ENCODE measurements at regions not wholly inside any gene's neighbourhood (a gene's known extent, or its start where the extent isn't known, plus 50 kb on each side); places are given as distances from the start of the nearest gene placed in this dataset.

- DNase-seq, result no peak
- H3K27ac ChIP-seq (ENCODE audit: low read depth in 2 of 2, low read length in 1 of 2), result no peak overlapping the region
- no peaks in the 10 kb centered on the region for H3K79me2 ChIP-seq (ENCODE audit: insufficient read depth)
- peaks cover 6% of the 10 kb centered on the region; the same call in 1 of the 2 replicates for H3K27me3 ChIP-seq (ENCODE audit: insufficient read depth)
- TF ChIP-seq GATA2 (CRISPR knock-in tag; IDR thresholded peaks at IDR 0.05) (no peak), TAF1 (IDR thresholded peaks at IDR 0.05; ENCODE audit: borderline replicate concordance, low read depth, low read length) (no peak), EP300 (IDR thresholded peaks at IDR 0.05; ENCODE audit: borderline replicate concordance in 1 of 2, low read depth in 1 of 2, low read length in 1 of 2) (no peak), ZBTB33 (IDR thresholded peaks at IDR 0.05; ENCODE audit: borderline replicate concordance, low read depth) (no peak), USF2 (IDR thresholded peaks at IDR 0.05; ENCODE audit: borderline replicate concordance, low read depth, low read length) (no peak), CHD2 (IDR thresholded peaks at IDR 0.05; ENCODE audit: low read length, partially characterized antibody) (no peak), GABPA (IDR thresholded peaks at IDR 0.05; ENCODE audit: low read depth) (no peak), NRF1 (IDR thresholded peaks at IDR 0.05; ENCODE audit: low read depth, low read length) (no peak), MXI1 (IDR thresholded peaks at IDR 0.05; ENCODE audit: low read depth, low read length) (no peak), REST (IDR thresholded peaks at IDR 0.05; ENCODE audit: low read depth, low read length) (no peak), TCF12 (IDR thresholded peaks at IDR 0.05) (no peak), FOXM1 (IDR thresholded peaks at IDR 0.05; ENCODE audit: low read depth) (no peak), FOSL2 (IDR thresholded peaks at IDR 0.05; ENCODE audit: borderline replicate concordance, low read depth) (no peak), SMC3 (IDR thresholded peaks at IDR 0.05; ENCODE audit: low read depth, low read length) (no peak), JUND (IDR thresholded peaks at IDR 0.05) (no peak), RCOR1 (IDR thresholded peaks at IDR 0.05; ENCODE audit: low read length) (no peak), EZH2phosphoT487 (IDR thresholded peaks at IDR 0.05; ENCODE audit: borderline replicate concordance, low read depth) (no peak), CTCF (IDR thresholded peaks at IDR 0.05) (no peak), MAX (IDR thresholded peaks at IDR 0.05; ENCODE audit: low read depth) (no peak), PBX3 (IDR thresholded peaks at IDR 0.05) (no peak)
- CTCF ChIA-PET, result interaction anchor here (0.6 to 16.3 kb wide), 30 partner anchors 9 to 680 kb away, joined by 3 to 390 read pairs (median 4); partner anchors contain the start of genes NECTIN1, THY1 and USP2
- no peaks in the 10 kb centered on the region for H3F3A ChIP-seq (replicated peaks; ENCODE audit: insufficient read depth)
- H3K9ac ChIP-seq, result no peak overlapping the region
- no peaks in the 10 kb centered on the region for H4K20me1 ChIP-seq (ENCODE audit: insufficient read depth)
- no peak overlapping the region for H2AFZ ChIP-seq (ENCODE audit: low read depth)
- H3K9me3 ChIP-seq, result no peaks in the 10 kb centered on the region
- peaks cover 0 to 5% of the 10 kb centered on the region in 2 experiments; a peak in 1 of 4 replicates for H3K4me1 ChIP-seq (ENCODE audit: control insufficient read depth in 1 of 2, insufficient read depth in 2 of 2, low read depth in 1 of 2, low read length in 1 of 2)
- H3K4me2 ChIP-seq, result no peak overlapping the region
- no peaks in the 10 kb centered on the region for H3K36me3 ChIP-seq (replicated peaks in 1 of 2; ENCODE audit: control insufficient read depth in 1 of 2, insufficient read depth in 2 of 2, low read length in 1 of 2)
- POLR2A ChIA-PET, result no interaction called here
- no peaks in the 10 kb centered on the region for H3K9me2 ChIP-seq
- H3K4me3 ChIP-seq (ENCODE audit: low read depth in 2 of 2, low read length in 1 of 2), result no peak overlapping the region
- 77% methylated on average over 11 of the region's 11 CpGs for WGBS (ENCODE audit: low lambda C conversion rate)
Measured at GRCh38 chr11:119480380-119481020, 57.5 kb upstream of the THY1 start.

Data from SK-N-SH (cell line).